ENCODE measurements at regions not wholly inside any gene's neighbourhood (a gene's known extent, or its start where the extent isn't known, plus 50 kb on each side); places are given as distances from the start of the nearest gene placed in this dataset.

GRCh38 chr5:147098233-147098790 is 136.5 kb upstream of the STK32A start:
- TF ChIP-seq EP300 (IDR thresholded peaks at IDR 0.05) (no peak), CTCF (IDR thresholded peaks at IDR 0.05) (no peak)

Measured in suprapubic skin (tissue), 3 donors.